ENCODE measurements at regions not wholly inside any gene's neighbourhood (a gene's known extent, or its start where the extent isn't known, plus 50 kb on each side); places are given as distances from the start of the nearest gene placed in this dataset.

DNA sequence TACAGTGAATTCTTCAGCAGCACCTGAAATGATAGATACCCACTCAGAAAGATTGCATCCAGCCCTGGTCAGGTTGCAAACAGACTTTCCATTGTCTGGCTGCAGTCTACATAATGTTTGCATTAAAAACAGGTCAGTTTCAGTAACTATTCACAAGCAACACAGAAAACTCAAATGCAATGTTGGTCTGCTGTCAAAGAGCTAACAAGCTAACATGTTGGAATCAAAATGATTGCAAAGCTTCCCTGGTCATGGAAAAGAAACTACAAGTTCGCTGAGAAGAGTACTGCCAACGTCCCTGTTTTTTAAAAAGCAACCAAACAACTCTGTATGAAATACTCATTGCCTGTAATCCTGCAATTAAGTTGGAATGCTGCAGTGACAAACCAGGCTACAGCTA, 374.7 kb downstream of the ADAMTS20 start:
- no peaks in the 10 kb centered on the region for H3K27me3 ChIP-seq (ENCODE audit: insufficient read depth, poor library complexity, severe bottlenecking)
- no peak overlapping the region for H3K27ac ChIP-seq (replicated peaks)
- TF ChIP-seq, protein P1, sequence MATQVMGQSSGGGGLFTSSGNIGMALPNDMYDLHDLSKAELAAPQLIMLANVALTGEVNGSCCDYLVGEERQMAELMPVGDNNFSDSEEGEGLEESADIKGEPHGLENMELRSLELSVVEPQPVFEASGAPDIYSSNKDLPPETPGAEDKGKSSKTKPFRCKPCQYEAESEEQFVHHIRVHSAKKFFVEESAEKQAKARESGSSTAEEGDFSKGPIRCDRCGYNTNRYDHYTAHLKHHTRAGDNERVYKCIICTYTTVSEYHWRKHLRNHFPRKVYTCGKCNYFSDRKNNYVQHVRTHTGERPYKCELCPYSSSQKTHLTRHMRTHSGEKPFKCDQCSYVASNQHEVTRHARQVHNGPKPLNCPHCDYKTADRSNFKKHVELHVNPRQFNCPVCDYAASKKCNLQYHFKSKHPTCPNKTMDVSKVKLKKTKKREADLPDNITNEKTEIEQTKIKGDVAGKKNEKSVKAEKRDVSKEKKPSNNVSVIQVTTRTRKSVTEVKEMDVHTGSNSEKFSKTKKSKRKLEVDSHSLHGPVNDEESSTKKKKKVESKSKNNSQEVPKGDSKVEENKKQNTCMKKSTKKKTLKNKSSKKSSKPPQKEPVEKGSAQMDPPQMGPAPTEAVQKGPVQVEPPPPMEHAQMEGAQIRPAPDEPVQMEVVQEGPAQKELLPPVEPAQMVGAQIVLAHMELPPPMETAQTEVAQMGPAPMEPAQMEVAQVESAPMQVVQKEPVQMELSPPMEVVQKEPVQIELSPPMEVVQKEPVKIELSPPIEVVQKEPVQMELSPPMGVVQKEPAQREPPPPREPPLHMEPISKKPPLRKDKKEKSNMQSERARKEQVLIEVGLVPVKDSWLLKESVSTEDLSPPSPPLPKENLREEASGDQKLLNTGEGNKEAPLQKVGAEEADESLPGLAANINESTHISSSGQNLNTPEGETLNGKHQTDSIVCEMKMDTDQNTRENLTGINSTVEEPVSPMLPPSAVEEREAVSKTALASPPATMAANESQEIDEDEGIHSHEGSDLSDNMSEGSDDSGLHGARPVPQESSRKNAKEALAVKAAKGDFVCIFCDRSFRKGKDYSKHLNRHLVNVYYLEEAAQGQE (IDR thresholded peaks at IDR 0.05; ENCODE audit: insufficient replicate concordance, low read depth), result no peak
- TF ChIP-seq, protein P2, sequence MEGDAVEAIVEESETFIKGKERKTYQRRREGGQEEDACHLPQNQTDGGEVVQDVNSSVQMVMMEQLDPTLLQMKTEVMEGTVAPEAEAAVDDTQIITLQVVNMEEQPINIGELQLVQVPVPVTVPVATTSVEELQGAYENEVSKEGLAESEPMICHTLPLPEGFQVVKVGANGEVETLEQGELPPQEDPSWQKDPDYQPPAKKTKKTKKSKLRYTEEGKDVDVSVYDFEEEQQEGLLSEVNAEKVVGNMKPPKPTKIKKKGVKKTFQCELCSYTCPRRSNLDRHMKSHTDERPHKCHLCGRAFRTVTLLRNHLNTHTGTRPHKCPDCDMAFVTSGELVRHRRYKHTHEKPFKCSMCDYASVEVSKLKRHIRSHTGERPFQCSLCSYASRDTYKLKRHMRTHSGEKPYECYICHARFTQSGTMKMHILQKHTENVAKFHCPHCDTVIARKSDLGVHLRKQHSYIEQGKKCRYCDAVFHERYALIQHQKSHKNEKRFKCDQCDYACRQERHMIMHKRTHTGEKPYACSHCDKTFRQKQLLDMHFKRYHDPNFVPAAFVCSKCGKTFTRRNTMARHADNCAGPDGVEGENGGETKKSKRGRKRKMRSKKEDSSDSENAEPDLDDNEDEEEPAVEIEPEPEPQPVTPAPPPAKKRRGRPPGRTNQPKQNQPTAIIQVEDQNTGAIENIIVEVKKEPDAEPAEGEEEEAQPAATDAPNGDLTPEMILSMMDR (IDR thresholded peaks at IDR 0.05; ENCODE audit: insufficient read depth, low read length), result no peak
- TF ChIP-seq POLR2AphosphoS5 (IDR thresholded peaks at IDR 0.05; ENCODE audit: low read depth) (no peak), GABPA (IDR thresholded peaks at IDR 0.05; ENCODE audit: low read depth) (no peak)
- no peak for DNase-seq (ENCODE audit: low read depth in 1 of 2, low spot score in 1 of 2)
- no peak overlapping the region for H3K4me3 ChIP-seq (replicated peaks; ENCODE audit: insufficient read depth, low read length)

DNA sequence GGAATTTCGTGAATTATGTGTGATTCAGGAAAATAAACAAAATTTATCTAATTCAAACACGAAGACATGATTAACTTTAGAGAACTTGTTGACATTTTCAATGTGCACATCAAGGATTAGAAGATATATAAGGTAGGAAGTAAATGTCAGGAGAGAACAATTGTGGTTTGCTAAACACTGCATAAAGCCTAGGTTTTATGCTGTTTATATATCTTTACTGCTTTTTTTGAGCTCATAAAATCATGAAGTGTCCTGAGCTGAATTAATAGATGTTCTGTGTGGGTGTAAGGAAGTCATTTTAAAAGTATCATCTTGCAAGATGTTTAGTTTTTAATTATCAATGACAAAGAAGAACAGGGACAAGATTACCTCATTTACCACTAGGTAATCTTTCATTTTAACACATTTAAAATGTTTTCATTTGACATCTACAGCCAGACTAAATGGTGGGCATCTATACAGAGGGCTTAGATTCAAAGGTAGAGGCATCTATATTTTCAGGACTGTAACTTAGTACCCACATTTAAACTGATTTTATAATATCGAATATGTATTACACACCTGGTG, 382.8 kb downstream of the ADAMTS20 start:
- Histone ChIP-seq H3K27me3 (ENCODE audit: insufficient read depth, poor library complexity, severe bottlenecking) (no peaks in the 10 kb centered on the region), H3K27ac (replicated peaks) (no peak overlapping the region), H3K4me3 (replicated peaks; ENCODE audit: insufficient read depth, low read length) (no peak overlapping the region)
- no peak for DNase-seq (ENCODE audit: low read depth in 1 of 2, low spot score in 1 of 2)
- TF ChIP-seq, protein P2 (IDR thresholded peaks at IDR 0.05; ENCODE audit: insufficient read depth, low read length), result no peak
- TF ChIP-seq GABPA (IDR thresholded peaks at IDR 0.05; ENCODE audit: low read depth), result no peak
- TF ChIP-seq POLR2AphosphoS5 (IDR thresholded peaks at IDR 0.05; ENCODE audit: low read depth), result no peak
- no peak for TF ChIP-seq SPI1 (IDR thresholded peaks at IDR 0.05; ENCODE audit: borderline replicate concordance, low read depth)
- TF ChIP-seq, protein P1 (IDR thresholded peaks at IDR 0.05; ENCODE audit: insufficient replicate concordance, low read depth), result no peak

DNA sequence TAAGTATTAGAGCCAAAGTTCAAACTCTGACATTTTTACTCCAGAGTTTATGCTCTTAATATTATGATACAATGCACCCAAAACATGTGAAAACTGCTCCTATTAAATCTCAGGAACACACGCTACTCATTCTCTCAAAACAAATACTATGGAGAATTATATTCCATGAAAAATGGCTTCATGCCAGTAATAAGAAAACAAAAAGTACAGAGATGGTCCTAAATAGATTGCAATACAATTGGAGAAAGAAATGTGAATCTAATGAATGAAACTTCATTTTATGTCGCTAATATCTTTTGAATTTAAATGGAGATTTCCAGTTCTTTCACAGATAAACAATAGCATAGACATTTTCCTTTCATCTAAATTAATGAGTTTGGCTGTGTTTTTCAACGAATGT, 384.3 kb downstream of the ADAMTS20 start:
- H3K4me3 ChIP-seq (replicated peaks; ENCODE audit: insufficient read depth, low read length), result no peak overlapping the region
- H3K27ac ChIP-seq (replicated peaks), result no peak overlapping the region
- TF ChIP-seq, protein P1 (IDR thresholded peaks at IDR 0.05; ENCODE audit: insufficient replicate concordance, low read depth), result no peak
- TF ChIP-seq SPI1 (IDR thresholded peaks at IDR 0.05; ENCODE audit: borderline replicate concordance, low read depth) (no peak), GABPA (IDR thresholded peaks at IDR 0.05; ENCODE audit: low read depth) (no peak), POLR2AphosphoS5 (IDR thresholded peaks at IDR 0.05; ENCODE audit: low read depth) (no peak)
- TF ChIP-seq, protein P2 (IDR thresholded peaks at IDR 0.05; ENCODE audit: insufficient read depth, low read length), result no peak
- DNase-seq (ENCODE audit: low read depth in 1 of 2, low spot score in 1 of 2), result no peak
- no peaks in the 10 kb centered on the region for H3K27me3 ChIP-seq (ENCODE audit: insufficient read depth, poor library complexity, severe bottlenecking)

All from HL-60 (cell line).